T follicular helper cell (primary cell): ENCODE measurements at regions not wholly inside any gene's neighbourhood (a gene's known extent, or its start where the extent isn't known, plus 50 kb on each side); places are given as distances from the start of the nearest gene placed in this dataset.

Experiments used
- DNase-seq: peaks from one replicate; pipeline ENCODE4 v3.0.0-alpha.2; 2020; ENCODE audit warnings: low read depth

GRCh38 chr17:5635949-5636348 is 51.6 kb upstream of the NLRP1 start:
- DNase-seq, result no peak

GRCh38 chr17:5638596-5638995 is 54.3 kb upstream of the NLRP1 start:
- DNase-seq, result no peak

DNA sequence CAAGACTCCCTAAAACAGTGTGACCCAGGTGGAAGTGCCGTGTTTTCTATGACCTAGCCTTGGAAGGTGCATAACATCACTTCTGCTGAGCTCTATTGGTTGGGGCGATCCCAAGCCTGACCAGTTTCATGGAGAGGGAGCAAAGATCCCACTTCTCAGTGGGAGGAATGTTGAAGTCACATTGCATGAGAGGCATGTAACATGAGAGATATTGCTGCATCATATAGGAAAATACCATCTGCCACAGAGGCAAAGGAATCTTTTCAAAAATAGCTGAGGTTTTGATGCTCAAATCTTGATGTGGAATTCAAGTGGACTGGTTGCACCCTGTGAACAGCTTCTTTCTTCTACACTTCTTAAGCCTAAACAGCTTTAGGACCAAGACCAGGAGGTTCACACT is 56.4 kb upstream of the NLRP1 start:
- no peak for DNase-seq

DNA sequence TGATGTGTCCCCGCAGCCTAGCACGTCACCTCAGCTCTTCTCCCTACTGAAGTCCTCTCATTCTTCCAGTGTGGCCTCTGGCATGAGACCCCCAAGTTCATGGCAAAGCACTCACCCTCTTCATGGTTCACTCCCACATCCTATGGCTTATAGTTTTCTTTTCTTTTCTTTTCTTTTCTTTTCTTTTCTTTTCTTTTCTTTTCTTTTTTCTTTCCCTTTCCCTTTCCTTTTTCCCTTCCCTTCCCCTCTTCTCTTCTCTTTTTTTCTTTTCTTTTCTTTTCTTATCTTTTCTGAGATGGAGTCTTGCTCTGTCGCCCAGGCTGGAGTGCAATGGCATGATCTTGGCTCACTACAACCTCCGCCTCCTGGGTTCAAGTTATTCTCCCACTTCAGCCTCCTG is 58.4 kb upstream of the NLRP1 start:
- no peak for DNase-seq

DNA sequence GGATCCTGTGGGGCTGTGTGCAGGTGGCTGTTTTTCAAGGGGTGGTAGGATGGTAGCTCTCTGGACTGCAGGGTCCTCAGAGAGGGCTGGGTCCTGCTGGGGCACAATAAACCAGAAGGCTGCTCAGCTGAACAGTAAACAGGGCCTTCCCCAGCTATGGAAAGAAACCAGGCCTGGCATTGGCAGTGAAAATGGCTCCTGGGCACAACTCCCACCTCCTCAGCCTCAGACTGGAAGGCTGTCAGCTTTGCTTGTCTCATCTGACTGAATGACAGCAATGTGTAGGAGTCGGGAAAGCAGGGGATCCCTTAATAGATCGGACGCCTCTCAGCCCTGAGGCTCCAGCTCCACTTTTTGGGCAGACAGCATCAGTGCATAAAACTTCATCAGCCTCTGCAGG is 59.8 kb upstream of the NLRP1 start:
- DNase-seq, result no peak

DNA sequence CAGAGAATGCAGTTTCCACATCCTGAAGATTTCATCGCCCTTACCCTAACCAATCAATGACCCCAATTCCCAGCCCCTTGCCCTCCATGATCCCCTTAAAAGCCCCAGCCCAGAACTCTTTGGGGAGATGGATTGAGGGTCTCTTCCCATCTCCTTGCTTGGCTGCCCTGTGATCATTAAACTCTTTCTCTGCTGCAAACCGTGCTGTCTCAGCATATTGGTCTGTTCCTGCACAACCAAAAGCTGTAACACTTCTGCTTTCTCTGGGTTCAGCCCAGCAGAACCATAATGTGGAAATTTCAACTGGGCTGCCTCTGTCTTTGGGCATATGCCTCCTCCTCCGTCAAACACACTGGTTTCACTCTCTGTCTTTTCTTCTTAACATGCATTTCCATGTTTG is 67.0 kb upstream of the NLRP1 start:
- DNase-seq, result no peak

- no peak for DNase-seq
Measured at GRCh38 chr17:5661491-5662125, 77.3 kb upstream of the NLRP1 start.

DNA sequence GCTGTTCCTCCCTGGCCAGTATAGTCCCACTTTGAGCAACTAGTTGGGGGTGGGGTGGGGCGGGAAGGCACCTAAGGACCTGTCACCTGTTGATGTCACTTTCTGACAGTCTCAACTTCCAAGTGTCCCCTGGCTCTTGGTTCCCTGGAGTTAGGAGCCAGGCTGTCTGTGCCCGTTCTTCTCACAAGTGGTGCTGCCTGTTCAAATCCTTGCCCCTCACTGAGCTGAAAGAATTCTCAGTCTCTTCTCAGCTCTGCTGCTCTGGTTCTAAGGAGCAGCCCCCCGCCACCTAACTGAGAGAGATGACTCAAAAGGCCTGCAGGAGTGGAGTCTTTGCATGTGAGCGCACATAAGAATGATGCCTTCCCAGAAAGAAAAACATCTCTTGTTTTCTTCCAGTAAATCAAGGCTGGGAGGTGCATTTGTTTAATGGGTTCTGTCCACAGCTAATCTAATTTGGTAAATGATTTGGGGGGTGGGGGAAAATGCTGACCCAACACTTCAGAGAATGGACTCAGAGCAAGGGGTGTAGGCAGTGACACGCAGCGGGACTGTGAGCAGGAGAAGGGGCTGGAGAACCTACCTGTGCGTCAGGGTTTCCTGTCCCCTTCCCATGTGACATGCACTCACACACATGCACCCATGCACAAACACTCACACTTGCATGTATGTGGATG is 78.2 kb upstream of the NLRP1 start:
- no peak for DNase-seq

DNA sequence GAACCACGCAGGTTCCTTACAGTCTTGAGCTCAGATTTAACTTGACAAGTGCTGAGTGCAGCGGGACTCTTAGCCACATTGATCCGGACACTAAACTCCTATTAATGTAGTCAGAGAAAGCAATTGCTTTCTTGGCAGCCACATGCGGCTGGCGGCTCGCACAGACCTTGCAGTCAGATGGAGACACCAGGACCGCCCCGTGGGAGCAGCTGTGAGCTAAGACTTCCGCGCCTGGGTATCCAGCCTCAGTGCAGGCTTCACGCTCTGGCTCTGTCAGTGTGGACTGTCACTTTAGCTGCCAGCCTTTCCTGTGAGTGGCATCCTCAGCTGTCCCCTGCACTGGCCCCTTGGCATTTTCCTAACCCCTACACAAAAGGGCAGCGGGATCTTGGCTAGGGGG is 80.9 kb upstream of the NLRP1 start:
- DNase-seq, result no peak

DNA sequence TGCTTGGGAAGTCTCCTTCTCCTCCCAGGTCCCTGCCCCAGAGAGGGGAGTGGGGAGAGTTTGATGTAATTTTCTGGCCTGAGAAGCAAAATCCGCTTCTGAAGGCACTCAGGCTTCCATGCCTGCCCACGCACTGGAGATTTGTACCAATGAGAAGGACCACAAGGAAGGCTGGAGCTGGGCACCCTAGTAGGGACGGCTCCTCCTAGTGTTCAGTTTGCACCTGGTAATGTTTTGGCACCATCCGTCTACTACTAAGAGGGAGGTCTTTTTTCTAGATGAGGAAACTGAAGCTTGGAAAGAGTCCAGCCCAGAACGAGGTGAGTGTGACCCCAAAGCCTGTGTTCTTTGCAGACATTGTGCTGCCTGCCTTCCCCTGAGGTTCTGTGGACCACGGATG is 83.6 kb upstream of the NLRP1 start:
- DNase-seq, result no peak

DNA sequence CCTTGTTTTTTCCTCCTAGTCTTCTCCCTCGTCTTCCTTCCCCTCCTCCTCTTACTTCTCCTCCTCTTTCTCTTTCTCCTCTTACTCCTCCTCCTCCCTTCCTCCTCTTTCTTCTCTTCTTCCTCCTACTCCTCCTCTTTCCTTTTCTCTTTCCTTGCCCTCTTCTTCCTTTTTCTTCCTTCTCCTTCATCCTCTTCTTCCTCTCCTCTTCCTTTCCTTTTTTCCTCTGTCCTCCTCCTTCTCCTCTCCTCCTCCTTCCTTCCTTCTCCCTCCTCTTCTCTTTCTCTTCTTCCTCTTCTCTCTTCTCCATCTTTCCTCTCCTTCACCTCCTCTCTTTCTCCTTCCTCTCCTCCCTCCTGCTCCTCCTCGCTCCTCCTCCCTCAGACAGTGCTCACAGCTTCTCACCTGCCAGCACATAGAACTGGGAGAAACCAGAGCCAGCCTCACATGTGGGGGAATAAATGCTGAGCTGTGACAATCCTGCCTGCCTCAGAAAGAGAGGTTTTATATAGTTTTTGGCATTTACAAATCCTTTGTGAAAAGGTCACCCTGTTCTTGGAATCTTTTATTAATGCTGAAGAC is 84.3 kb upstream of the NLRP1 start:
- DNase-seq, result no peak

GRCh38 chr17:5669191-5669590 is 84.9 kb upstream of the NLRP1 start:
- no peak for DNase-seq

GRCh38 chr17:5672141-5672540 is 87.8 kb upstream of the NLRP1 start:
- DNase-seq, result no peak

- no peak for DNase-seq
Measured at GRCh38 chr17:5672815-5673430, 88.6 kb upstream of the NLRP1 start.

DNA sequence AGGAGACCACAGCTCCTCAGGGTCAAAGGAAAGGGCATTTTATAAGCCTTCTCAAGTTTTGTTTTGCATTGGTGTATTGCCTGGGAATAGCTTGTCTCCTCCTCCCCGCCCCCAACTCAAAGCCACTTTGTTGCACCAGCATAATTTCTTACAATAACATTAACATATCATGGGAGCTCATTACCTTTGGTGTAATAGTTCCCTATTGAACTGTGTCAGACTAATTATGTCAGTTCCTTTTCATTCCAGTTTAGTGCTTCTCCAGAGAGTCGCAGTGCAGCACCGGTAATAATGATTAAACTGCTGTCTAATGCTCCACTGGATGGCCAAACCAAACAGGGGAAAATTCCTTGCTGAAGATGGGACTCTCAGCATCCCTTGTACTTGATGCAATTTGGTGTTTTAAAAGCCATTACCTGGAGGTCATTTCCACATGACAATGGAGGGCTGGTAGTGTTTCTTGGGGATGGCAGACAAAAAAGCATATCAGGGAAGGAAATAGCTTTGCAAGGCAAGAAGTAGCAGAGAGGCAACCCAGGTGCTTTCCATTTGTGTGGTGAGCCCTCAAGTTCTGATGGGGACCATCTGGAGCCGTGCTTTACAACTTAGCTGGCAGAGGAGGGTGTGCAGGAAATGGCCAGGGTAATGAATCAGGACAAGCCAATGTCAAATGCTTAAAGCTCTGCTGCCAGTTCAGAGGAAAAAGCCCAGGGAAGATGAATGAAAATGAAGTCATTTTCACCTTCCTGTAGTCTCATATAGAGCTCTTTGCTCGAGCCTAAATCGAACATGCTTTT is 91.5 kb upstream of the NLRP1 start:
- no peak for DNase-seq

GRCh38 chr17:5677620-5678019 is 93.3 kb upstream of the NLRP1 start:
- DNase-seq, result no peak

GRCh38 chr17:5678171-5678570 is 93.9 kb upstream of the NLRP1 start:
- DNase-seq, result no peak

- DNase-seq, result no peak
Measured at GRCh38 chr17:5680766-5681165, 96.5 kb upstream of the NLRP1 start.

DNA sequence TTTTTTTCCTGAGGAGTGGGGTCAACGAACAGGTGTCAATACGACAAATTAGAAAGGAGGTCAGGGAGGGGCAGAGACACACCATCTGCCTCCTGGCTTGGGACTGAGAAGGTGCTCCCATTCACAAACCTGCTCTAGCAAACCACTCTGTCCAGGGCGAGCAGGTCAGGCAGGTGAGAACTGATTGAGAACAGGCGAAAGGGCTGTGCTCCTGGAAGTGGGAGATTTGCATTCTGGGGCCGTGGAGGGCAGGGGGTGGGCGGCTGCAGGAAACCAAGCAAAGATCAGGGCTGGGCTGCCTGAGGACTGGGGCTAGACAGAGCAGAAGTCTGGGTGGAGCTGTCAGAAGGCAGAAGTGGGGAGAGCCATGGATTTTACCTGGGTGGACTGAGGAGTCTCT is 98.9 kb upstream of the NLRP1 start:
- no peak for DNase-seq

DNA sequence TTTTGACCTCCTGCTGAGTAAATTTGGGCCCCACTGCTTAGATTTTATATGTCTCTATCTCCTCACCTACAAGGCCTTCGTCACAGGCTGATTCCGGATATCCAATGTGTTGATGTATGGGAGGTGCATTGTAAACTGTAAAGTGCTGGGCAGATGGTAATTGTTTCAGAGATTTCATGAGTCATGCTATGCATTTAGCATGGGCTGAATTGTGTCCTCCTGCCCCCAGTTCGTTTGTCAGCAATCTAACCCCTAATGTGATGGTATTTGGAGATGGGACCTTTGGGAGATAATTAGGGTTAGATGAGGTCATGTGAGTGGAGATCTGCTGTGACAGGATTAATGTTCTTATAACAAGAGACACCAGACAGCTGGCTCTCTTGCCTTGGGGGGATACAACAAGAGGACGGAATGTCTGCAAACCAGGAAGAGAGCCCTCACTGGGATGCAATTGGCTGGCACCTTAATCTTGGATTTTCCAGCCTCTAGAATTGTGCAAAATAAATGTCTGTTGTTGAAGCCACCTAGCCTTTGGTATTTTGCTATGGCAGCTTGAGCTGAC is 101.8 kb upstream of the NLRP1 start:
- DNase-seq, result no peak

GRCh38 chr17:5687646-5688045 is 103.3 kb upstream of the NLRP1 start:
- no peak for DNase-seq

- DNase-seq, result no peak
Measured at GRCh38 chr17:5693821-5694220, 109.5 kb upstream of the NLRP1 start.
